ENCODE measurements at regions not wholly inside any gene's neighbourhood (a gene's known extent, or its start where the extent isn't known, plus 50 kb on each side); places are given as distances from the start of the nearest gene placed in this dataset.

GRCh38 chr2:128635361-128635900 is 316.8 kb upstream of the HS6ST1 start:
- no peaks in the 10 kb centered on the region for H3K4me1 ChIP-seq (ENCODE audit: control insufficient read depth, extremely low read depth, insufficient read depth, low read length)
- H3K79me2 ChIP-seq (ENCODE audit: control insufficient read depth, insufficient read depth, low read length), result no peaks in the 10 kb centered on the region
- no peak overlapping the region for H3K9ac ChIP-seq (ENCODE audit: insufficient read depth, low read length)
- no peaks in the 10 kb centered on the region for H3K36me3 ChIP-seq (ENCODE audit: control insufficient read depth, insufficient read depth, low read length)
- no peak overlapping the region for H3K27ac ChIP-seq (ENCODE audit: insufficient read depth, low read length)
- H4K20me1 ChIP-seq (ENCODE audit: control insufficient read depth, extremely low read depth, insufficient read depth, low read length), result no peaks in the 10 kb centered on the region
- H3K27me3 ChIP-seq (ENCODE audit: control insufficient read depth, insufficient read depth, low read length), result peaks cover 4% of the 10 kb centered on the region
- DNase-seq (ENCODE audit: low read depth in 2 of 2), result no peak
- H2AFZ ChIP-seq (ENCODE audit: low read length), result no peak overlapping the region
- H3K9me3 ChIP-seq (ENCODE audit: control insufficient read depth, insufficient read depth, low read depth, low read length), result no peaks in the 10 kb centered on the region
- no peak for TF ChIP-seq CTCF (conservative IDR thresholded peaks at IDR 0.05 in 1 of 2, IDR thresholded peaks at IDR 0.05 in 1 of 2; ENCODE audit: low read depth in 1 of 2, low read length in 2 of 2)
- TF ChIP-seq EZH2 (IDR thresholded peaks at IDR 0.05; ENCODE audit: low read length, missing control alignments), result no peak
- no peak overlapping the region for H3K4me3 ChIP-seq (replicated peaks in 1 of 4; ENCODE audit: control extremely low read depth in 1 of 4, insufficient read depth in 1 of 4, low read depth in 3 of 4, low read length in 4 of 4)
- H3K4me2 ChIP-seq (ENCODE audit: extremely low read depth, insufficient read depth, low read length), result no peak overlapping the region

- H4K20me1 ChIP-seq (ENCODE audit: control insufficient read depth, extremely low read depth, insufficient read depth, low read length), result no peaks in the 10 kb centered on the region
- no peak overlapping the region for H3K4me2 ChIP-seq (ENCODE audit: extremely low read depth, insufficient read depth, low read length)
- no peaks in the 10 kb centered on the region for H3K4me1 ChIP-seq (ENCODE audit: control insufficient read depth, extremely low read depth, insufficient read depth, low read length)
- peaks cover 4% of the 10 kb centered on the region for H3K27me3 ChIP-seq (ENCODE audit: control insufficient read depth, insufficient read depth, low read length)
- H3K9me3 ChIP-seq (ENCODE audit: control insufficient read depth, insufficient read depth, low read depth, low read length), result no peaks in the 10 kb centered on the region
- no peak overlapping the region for H3K9ac ChIP-seq (ENCODE audit: insufficient read depth, low read length)
- H3K4me3 ChIP-seq (replicated peaks in 1 of 4; ENCODE audit: control extremely low read depth in 1 of 4, insufficient read depth in 1 of 4, low read depth in 3 of 4, low read length in 4 of 4), result no peak overlapping the region
- no peaks in the 10 kb centered on the region for H3K79me2 ChIP-seq (ENCODE audit: control insufficient read depth, insufficient read depth, low read length)
- TF ChIP-seq CTCF (conservative IDR thresholded peaks at IDR 0.05 in 1 of 2, IDR thresholded peaks at IDR 0.05 in 1 of 2; ENCODE audit: low read depth in 1 of 2, low read length in 2 of 2) (no peak), EZH2 (IDR thresholded peaks at IDR 0.05; ENCODE audit: low read length, missing control alignments) (no peak)
- no peak for DNase-seq (ENCODE audit: low read depth in 2 of 2)
- H2AFZ ChIP-seq (ENCODE audit: low read length), result no peak overlapping the region
- no peaks in the 10 kb centered on the region for H3K36me3 ChIP-seq (ENCODE audit: control insufficient read depth, insufficient read depth, low read length)
- no peak overlapping the region for H3K27ac ChIP-seq (ENCODE audit: insufficient read depth, low read length)
Measured at GRCh38 chr2:128636802-128637147, 318.1 kb upstream of the HS6ST1 start.

GRCh38 chr2:128637481-128638155 is 318.9 kb upstream of the HS6ST1 start:
- no peak overlapping the region for H3K9ac ChIP-seq (ENCODE audit: insufficient read depth, low read length)
- no peak overlapping the region for H3K4me3 ChIP-seq (replicated peaks in 1 of 4; ENCODE audit: control extremely low read depth in 1 of 4, insufficient read depth in 1 of 4, low read depth in 3 of 4, low read length in 4 of 4)
- no peak overlapping the region for H2AFZ ChIP-seq (ENCODE audit: low read length)
- DNase-seq (ENCODE audit: low read depth in 2 of 2), result no peak
- no peaks in the 10 kb centered on the region for H3K9me3 ChIP-seq (ENCODE audit: control insufficient read depth, insufficient read depth, low read depth, low read length)
- no peaks in the 10 kb centered on the region for H3K4me1 ChIP-seq (ENCODE audit: control insufficient read depth, extremely low read depth, insufficient read depth, low read length)
- H3K27ac ChIP-seq (ENCODE audit: insufficient read depth, low read length), result no peak overlapping the region
- H3K27me3 ChIP-seq (ENCODE audit: control insufficient read depth, insufficient read depth, low read length), result no peaks in the 10 kb centered on the region
- H4K20me1 ChIP-seq (ENCODE audit: control insufficient read depth, extremely low read depth, insufficient read depth, low read length), result no peaks in the 10 kb centered on the region
- no peaks in the 10 kb centered on the region for H3K79me2 ChIP-seq (ENCODE audit: control insufficient read depth, insufficient read depth, low read length)
- H3K4me2 ChIP-seq (ENCODE audit: extremely low read depth, insufficient read depth, low read length), result no peak overlapping the region
- H3K36me3 ChIP-seq (ENCODE audit: control insufficient read depth, insufficient read depth, low read length), result no peaks in the 10 kb centered on the region
- TF ChIP-seq CTCF (conservative IDR thresholded peaks at IDR 0.05 in 1 of 2, IDR thresholded peaks at IDR 0.05 in 1 of 2; ENCODE audit: low read depth in 1 of 2, low read length in 2 of 2), result no peak
- no peak for TF ChIP-seq EZH2 (IDR thresholded peaks at IDR 0.05; ENCODE audit: low read length, missing control alignments)
